HG02759 (cell line): ENCODE measurements at regions not wholly inside any gene's neighbourhood (a gene's known extent, or its start where the extent isn't known, plus 50 kb on each side); places are given as distances from the start of the nearest gene placed in this dataset.

Source experiments
- ATAC-seq: cut with Tn5 transposase; IDR thresholded peaks from one replicate; pipeline ENCODE4 v1.9.1; 2021; ENCODE audit warnings: mild to moderate bottlenecking, moderate library complexity; ENCODE audit not compliant: unreplicated experiment

DNA sequence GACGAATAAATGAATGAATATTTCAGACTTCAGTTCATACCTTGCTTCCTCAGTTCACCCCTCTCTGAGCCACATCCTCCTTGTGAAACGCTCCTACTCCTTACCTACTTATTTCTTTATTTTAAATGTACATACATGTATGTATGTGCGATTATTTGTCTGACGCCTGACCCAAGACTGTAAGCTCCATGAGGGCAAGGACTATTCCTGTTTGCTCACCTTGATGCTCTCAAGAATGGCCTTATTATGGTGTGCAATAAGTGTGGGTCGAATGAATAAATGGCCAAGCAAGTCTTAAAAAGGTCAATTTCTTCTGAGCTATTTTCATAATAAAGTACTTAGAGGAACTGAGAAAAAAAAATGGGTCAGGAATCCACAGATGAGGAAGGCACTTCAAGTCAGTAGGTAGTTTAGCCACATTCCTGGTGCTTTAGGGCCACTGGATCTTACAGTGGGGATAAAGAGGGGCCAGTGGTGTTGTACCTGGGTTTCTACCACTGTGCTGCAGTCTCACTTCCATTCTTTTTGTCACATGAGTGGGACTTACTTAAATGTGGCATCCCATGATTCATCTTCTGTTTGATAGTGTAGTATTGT is 74.7 kb downstream of the SDC1 start:
- ATAC-seq = no peak

DNA sequence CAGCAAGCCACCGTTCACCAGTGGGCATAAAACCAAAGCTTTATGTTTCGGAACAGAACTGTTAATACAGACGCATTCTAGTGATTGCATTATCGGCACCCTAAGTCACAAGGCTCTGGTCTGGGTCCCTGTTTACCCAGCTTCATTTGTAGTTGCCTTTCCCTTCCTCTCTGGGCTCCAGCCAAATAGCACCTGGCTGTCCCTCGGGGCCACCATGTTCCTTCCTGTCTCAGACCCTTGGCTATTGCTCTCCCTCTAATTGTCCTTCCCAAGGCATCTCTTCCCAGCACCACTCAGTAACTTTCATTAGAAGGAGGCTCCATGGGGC is 75.3 kb downstream of the SDC1 start:
- ATAC-seq = no peak

DNA sequence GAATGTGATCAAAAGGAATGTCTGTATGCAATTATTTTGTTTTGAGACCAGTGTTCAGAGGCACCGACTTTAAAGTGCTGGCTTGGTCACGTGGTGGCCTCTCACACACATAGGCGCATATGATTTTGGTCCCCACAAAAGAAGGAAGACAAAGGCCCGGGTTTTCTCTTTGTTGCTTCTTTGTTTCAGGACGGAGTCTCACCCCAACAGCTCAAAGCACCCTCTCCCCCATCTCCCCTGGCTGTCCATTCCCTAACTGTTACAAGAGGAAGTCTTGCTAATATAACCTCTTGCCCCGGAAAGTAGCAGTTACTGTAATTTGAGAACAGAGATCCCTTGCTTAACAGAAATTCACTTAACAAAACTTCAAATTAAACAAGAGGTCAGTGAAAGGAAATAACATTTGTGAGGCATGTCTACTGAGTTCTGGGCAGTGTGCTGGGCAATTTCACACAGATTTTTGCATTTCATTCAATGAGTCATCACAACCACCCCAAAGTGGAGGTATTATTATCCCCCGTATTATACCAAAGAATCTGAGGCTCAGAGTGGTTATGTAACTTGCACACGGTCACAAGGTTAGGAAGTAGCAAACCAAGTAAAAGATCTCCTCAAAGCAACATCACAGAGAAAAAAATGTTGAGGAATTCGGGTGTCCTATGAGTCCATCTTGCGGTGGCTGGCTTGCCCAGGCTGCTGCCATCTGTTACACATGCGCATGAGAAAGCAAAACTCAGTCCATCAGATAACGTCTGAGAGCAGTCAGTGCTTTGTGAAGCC is 75.8 kb downstream of the SDC1 start:
- no peak for ATAC-seq

DNA sequence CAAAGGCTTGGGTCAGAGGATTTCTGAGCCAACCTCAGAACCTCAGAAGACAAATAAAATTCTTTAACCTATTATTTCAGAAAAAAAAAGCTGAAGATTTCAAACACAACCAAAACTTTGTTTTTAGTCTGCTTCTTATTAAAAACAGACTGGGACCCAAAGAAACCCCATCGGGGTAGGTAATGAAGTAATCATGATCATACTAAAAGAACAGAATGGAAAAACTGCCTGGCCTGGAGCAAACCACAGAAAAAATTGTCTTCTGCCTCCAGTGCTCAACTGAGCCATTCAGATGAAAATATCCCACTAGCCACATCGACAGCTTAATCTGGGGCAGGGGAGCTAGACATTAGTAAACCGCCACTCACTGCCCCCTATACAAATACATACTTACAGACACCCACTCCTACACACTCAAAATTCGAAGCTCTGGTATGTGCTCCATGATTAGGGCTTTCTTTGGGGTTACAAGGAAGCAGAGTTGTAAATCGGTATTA is 76.5 kb downstream of the SDC1 start:
- ATAC-seq = no peak

- no peak for ATAC-seq
These were observed 77.6 kb downstream of the SDC1 start for GRCh38 chr2:20147351-20147750.

GRCh38 chr2:20146401-20146800 is 78.5 kb downstream of the SDC1 start:
- ATAC-seq = no peak

- peak; percentile 94 for ATAC-seq
These were observed 79.3 kb downstream of the SDC1 start for GRCh38 chr2:20145497-20146193.

DNA sequence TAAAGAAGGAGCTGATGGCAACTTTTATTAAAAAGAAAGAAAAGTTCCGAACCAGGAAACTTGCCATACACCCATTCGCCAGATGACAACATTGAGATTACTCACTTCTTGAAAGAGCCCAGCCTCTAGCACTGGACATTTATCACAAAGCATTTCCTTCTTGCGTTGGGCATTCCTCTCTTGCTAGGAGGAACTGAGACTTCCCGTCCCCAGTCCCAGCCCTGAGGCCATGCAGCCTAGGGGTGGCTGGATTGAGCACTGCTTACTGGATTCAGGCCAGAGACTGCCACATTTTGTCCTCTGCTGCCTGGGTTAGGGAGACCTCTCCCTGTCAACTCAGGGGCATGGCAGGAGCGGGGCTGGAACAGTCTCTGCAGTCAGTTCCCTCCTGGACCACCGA is 80.1 kb downstream of the SDC1 start:
- no peak for ATAC-seq

GRCh38 chr2:20144196-20144595 is 80.7 kb downstream of the SDC1 start:
- ATAC-seq = no peak

GRCh38 chr2:20143263-20143662 is 81.7 kb downstream of the SDC1 start:
- ATAC-seq = no peak

GRCh38 chr2:20141806-20142205 is 83.1 kb downstream of the SDC1 start:
- no peak for ATAC-seq

- no peak for ATAC-seq
These were observed 83.7 kb downstream of the SDC1 start for GRCh38 chr2:20141056-20141762.

GRCh38 chr2:20140321-20141055 is 84.4 kb downstream of the SDC1 start:
- no peak for ATAC-seq

DNA sequence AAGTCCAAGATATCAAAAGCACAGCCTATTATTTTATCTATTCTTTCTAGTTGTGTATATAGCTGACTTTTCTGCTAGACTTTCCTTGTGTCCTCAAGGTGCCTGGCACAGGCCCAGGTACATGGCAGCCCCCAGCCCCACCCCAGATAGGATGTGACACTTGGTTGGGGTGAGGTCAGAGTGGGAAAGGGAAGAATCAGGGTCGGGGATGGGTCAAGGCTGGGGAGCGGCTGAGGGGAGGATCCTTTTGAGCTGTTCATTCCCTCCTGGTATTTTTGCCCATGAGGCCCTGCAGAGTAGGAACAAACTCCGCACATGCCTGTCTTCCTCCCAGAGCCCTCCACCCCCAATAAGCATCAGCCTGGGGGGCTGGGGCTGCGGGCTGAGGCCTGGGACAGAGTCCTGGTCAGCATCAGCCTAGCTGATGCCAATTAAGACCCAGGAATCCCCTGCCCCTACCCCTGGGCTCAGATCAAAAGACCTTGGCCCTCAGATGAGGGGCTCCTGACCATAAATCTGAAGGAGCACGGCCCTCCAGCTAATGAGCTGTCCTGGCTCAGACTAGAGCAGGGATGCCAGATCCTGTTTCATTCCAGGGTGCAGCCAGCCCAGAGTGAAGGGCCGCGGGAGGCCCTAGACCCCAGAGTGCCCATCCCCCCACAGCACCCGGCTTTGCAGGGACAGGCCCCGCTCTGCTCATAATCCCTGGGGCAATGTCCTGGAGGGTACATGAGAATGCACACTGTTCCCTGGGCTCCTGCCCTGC is 85.3 kb downstream of the SDC1 start:
- ATAC-seq = no peak

DNA sequence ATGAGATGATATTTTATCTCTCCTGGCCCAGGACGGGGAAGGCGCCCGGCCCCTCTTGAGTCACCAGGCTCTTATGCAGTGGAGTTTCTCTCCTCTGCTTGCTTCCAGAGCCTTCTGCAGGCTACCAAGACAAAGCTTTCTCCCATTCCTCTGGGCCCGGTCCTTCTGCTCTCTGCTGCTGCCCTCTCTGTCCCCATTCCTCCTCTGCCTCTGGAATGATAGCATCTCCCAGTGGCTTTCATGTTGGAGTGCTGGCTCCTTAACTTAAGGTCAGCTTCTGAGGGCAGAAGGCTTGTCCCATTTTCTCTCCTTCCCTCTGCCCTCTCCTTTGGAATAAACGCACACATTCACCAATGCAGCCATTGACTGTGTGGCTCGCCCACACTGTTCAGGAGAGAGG is 86.2 kb downstream of the SDC1 start:
- ATAC-seq = no peak

DNA sequence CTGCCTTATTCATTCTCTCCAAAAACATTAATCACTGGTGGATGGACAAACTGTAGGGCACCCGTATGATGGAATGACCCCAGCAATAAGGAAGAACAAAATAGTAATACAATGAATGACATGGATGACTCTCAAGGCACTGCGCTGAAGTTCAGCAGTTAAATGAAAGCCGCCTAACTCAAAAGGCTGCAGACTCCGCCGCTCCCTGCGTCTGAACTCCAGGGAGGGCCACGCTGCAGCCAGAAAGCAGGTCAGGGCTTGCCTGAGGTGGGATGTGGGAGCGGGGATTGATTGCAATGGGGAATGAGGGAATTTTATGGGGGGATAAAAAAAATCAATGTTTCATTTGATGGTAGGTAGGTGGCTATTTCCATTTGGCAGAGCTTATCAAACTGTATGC is 86.5 kb upstream of the LAPTM4A start:
- no peak for ATAC-seq

- no peak for ATAC-seq
These were observed 85.7 kb upstream of the LAPTM4A start for GRCh38 chr2:20137131-20137571.

DNA sequence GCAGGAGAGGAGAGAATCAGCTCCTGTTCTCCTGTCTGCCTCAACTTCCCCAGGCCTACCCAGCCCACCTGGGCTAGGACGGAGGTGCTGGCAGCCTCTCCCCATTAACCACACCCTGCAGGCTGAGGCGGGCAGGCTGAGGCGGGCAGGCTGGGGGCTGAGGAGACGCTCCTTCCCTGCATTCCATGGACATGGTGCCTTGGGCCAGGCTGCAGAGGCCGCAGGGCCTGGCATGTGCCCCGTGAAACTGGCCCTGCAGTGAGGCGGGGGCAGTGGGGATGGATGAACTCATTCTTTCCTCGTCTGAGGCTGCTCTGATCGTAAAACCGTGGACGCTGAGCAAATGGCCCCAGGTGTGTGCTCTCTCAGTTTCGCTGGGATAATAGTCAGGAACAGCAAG is 84.7 kb upstream of the LAPTM4A start:
- ATAC-seq = no peak

DNA sequence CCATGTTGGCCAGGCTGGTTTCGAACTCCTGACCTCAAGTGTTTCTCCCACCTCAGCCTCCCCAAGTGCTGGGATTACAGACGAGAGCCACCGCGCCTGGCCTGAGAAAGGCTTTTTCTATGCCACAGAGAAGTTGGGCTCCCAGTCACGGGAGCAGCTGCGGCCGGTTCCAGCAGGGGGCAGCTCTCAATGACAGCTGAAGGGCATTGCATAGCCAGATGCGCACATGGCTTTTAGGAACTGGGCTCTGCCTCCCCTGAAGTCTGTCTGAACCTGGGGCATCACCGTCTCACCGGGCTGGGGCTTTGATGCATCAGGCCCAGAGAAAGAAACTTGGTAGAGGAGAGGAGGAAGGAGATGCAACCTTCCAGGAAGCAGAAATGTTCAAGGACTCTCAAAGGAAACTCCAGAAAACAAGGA is 84.2 kb upstream of the LAPTM4A start:
- ATAC-seq = peak; percentile 89

- ATAC-seq = no peak
These were observed 81.6 kb upstream of the LAPTM4A start for GRCh38 chr2:20132990-20133535.
